ENCODE measurements at regions not wholly inside any gene's neighbourhood (a gene's known extent, or its start where the extent isn't known, plus 50 kb on each side); places are given as distances from the start of the nearest gene placed in this dataset.

DNA sequence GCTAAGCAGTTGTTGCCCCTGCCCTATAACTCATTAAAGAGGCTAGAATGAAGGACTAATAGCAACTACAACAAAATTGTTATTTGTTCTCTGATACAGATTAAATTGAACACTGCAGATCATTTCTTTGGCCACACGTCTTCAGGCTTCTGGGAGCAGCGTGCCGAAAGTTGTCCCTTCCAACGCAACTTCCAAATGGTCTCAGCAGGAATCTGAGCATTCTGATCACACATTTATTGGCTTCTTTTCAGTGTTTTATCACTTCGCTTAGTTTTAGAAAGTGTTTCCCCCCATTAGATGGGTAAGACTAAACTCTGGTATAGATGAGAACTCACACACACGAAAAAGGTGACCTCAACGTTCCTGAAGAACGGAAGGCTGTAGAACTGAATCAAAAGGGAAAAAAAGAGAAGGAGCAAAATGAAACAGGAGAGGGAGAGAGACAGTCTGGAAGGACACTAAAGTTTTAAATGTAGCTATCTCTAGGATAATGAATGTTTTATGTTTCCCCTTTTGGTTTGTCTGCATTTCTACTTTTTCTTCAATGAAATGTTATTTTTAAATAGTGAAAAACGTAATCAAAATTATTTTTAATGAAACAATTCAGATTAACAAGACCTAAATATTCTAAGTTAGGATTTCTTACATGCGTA, 336.5 kb downstream of the RRAGC start (continued):
- TF ChIP-seq DPF2 (IDR thresholded peaks at IDR 0.05) (no peak), FOS (IDR thresholded peaks at IDR 0.05; ENCODE audit: extremely low read depth, insufficient read length) (no peak), SMC3 (conservative IDR thresholded peaks at IDR 0.05; ENCODE audit: insufficient read depth, low read depth, low read length) (no peak), SREBF1 (IDR thresholded peaks at IDR 0.05; ENCODE audit: borderline replicate concordance, low read depth, low read length) (no peak), NFRKB (IDR thresholded peaks at IDR 0.05; ENCODE audit: low read depth) (peak; percentile 82; the same call in 1 of the 2 replicates), SNRNP70 (optimal IDR thresholded peaks at IDR 0.05; ENCODE audit: low read depth, low read length) (no peak), MEF2D (tag; conservative IDR thresholded peaks at IDR 0.05; ENCODE audit: low read depth) (0 out of 2 replicates have a peak, but pooled peaks have one; percentile 31), ZNF41 (CRISPR knock-in tag; conservative IDR thresholded peaks at IDR 0.05) (no peak), LCOR (CRISPR knock-in tag; IDR thresholded peaks at IDR 0.05) (no peak), HDAC2 (IDR thresholded peaks at IDR 0.05) (0 out of 2 replicates have a peak, but pooled peaks have one; percentile 12), BRD9 (IDR thresholded peaks at IDR 0.05; ENCODE audit: low read depth, partially characterized antibody) (no peak), RB1 (IDR thresholded peaks at IDR 0.05; ENCODE audit: low read depth) (0 out of 2 replicates have a peak, but pooled peaks have one; percentile 31), SAFB2 (IDR thresholded peaks at IDR 0.05; ENCODE audit: borderline replicate concordance, low read depth, low read length, severe bottlenecking) (no peak), KDM1A (IDR thresholded peaks at IDR 0.05) (no peak), HDAC1 (IDR thresholded peaks at IDR 0.05) (peak in 1 of 2 experiments; percentile 9; a peak in 1 of 4 replicates), JUND (IDR thresholded peaks at IDR 0.05; ENCODE audit: borderline replicate concordance, low read depth, low read length) (peak; percentile 4; the same call in 1 of the 2 replicates), JUND (tag; IDR thresholded peaks at IDR 0.05; ENCODE audit: borderline replicate concordance, low read depth, low read length) (no peak; the same call in 2 of the 3 replicates)
- TF ChIP-seq, protein P1, sequence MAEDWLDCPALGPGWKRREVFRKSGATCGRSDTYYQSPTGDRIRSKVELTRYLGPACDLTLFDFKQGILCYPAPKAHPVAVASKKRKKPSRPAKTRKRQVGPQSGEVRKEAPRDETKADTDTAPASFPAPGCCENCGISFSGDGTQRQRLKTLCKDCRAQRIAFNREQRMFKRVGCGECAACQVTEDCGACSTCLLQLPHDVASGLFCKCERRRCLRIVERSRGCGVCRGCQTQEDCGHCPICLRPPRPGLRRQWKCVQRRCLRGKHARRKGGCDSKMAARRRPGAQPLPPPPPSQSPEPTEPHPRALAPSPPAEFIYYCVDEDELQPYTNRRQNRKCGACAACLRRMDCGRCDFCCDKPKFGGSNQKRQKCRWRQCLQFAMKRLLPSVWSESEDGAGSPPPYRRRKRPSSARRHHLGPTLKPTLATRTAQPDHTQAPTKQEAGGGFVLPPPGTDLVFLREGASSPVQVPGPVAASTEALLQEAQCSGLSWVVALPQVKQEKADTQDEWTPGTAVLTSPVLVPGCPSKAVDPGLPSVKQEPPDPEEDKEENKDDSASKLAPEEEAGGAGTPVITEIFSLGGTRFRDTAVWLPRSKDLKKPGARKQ (CRISPR knock-in tag; IDR thresholded peaks at IDR 0.05): peak; percentile 52; the same call in 1 of the 2 replicates
- TF ChIP-seq, protein P2, sequence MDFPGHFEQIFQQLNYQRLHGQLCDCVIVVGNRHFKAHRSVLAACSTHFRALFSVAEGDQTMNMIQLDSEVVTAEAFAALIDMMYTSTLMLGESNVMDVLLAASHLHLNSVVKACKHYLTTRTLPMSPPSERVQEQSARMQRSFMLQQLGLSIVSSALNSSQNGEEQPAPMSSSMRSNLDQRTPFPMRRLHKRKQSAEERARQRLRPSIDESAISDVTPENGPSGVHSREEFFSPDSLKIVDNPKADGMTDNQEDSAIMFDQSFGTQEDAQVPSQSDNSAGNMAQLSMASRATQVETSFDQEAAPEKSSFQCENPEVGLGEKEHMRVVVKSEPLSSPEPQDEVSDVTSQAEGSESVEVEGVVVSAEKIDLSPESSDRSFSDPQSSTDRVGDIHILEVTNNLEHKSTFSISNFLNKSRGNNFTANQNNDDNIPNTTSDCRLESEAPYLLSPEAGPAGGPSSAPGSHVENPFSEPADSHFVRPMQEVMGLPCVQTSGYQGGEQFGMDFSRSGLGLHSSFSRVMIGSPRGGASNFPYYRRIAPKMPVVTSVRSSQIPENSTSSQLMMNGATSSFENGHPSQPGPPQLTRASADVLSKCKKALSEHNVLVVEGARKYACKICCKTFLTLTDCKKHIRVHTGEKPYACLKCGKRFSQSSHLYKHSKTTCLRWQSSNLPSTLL (IDR thresholded peaks at IDR 0.05): no peak
- TF ChIP-seq, protein P3, sequence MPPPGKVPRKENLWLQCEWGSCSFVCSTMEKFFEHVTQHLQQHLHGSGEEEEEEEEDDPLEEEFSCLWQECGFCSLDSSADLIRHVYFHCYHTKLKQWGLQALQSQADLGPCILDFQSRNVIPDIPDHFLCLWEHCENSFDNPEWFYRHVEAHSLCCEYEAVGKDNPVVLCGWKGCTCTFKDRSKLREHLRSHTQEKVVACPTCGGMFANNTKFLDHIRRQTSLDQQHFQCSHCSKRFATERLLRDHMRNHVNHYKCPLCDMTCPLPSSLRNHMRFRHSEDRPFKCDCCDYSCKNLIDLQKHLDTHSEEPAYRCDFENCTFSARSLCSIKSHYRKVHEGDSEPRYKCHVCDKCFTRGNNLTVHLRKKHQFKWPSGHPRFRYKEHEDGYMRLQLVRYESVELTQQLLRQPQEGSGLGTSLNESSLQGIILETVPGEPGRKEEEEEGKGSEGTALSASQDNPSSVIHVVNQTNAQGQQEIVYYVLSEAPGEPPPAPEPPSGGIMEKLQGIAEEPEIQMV (tag; conservative IDR thresholded peaks at IDR 0.05; ENCODE audit: low read depth): 0 out of 2 replicates have a peak, but pooled peaks have one; percentile 11
- TF ChIP-seq, protein P4, sequence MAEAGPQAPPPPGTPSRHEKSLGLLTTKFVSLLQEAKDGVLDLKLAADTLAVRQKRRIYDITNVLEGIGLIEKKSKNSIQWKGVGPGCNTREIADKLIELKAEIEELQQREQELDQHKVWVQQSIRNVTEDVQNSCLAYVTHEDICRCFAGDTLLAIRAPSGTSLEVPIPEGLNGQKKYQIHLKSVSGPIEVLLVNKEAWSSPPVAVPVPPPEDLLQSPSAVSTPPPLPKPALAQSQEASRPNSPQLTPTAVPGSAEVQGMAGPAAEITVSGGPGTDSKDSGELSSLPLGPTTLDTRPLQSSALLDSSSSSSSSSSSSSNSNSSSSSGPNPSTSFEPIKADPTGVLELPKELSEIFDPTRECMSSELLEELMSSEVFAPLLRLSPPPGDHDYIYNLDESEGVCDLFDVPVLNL (CRISPR knock-in tag; IDR thresholded peaks at IDR 0.05; ENCODE audit: low read depth): no peak

Measured in K562 (cell line).